ENCODE measurements at regions not wholly inside any gene's neighbourhood (a gene's known extent, or its start where the extent isn't known, plus 50 kb on each side); places are given as distances from the start of the nearest gene placed in this dataset.

- Histone ChIP-seq H2AFZ (ENCODE audit: low read depth, low read length) (no peak overlapping the region), H3K79me2 (ENCODE audit: low read length) (no peaks in the 10 kb centered on the region)
Measured at GRCh38 chr5:142386137-142387023, 61.6 kb upstream of the SPRY4 start.

GRCh38 chr5:142385194-142385593 is 60.4 kb upstream of the SPRY4 start:
- TF ChIP-seq EZH2phosphoT487 (IDR thresholded peaks at IDR 0.05; ENCODE audit: low read depth): no peak
- Histone ChIP-seq H3K4me2 (ENCODE audit: low read length) (no peak overlapping the region), H2AFZ (ENCODE audit: low read depth, low read length) (no peak overlapping the region), H4K20me1 (ENCODE audit: insufficient read depth, low read length) (no peaks in the 10 kb centered on the region), H3K9ac (ENCODE audit: low read length) (no peak overlapping the region), H3K27me3 (ENCODE audit: low read depth, low read length) (no peaks in the 10 kb centered on the region), H3K9me3 (ENCODE audit: insufficient read depth, low read length) (no peaks in the 10 kb centered on the region), H3K79me2 (ENCODE audit: low read length) (no peaks in the 10 kb centered on the region), H3K27ac (ENCODE audit: low read length) (no peak overlapping the region), H3K4me3 (ENCODE audit: low read length) (no peak overlapping the region), H3K36me3 (replicated peaks; ENCODE audit: low read depth, low read length) (no peaks in the 10 kb centered on the region), H3K4me1 (ENCODE audit: low read length) (no peaks in the 10 kb centered on the region; the same call in 1 of the 2 replicates)

More at GRCh38 chr5:142386137-142387023, 61.6 kb upstream of the SPRY4 start:
- H3K27ac ChIP-seq (ENCODE audit: low read length): no peak overlapping the region
- no peak overlapping the region for H3K9ac ChIP-seq (ENCODE audit: low read length)
- no peaks in the 10 kb centered on the region for H3K27me3 ChIP-seq (ENCODE audit: low read depth, low read length)
- no peak overlapping the region for H3K4me2 ChIP-seq (ENCODE audit: low read length)
- H3K36me3 ChIP-seq (replicated peaks; ENCODE audit: low read depth, low read length): no peaks in the 10 kb centered on the region
- no peaks in the 10 kb centered on the region for H4K20me1 ChIP-seq (ENCODE audit: insufficient read depth, low read length)
- H3K9me3 ChIP-seq (ENCODE audit: insufficient read depth, low read length): no peaks in the 10 kb centered on the region
- H3K4me1 ChIP-seq (ENCODE audit: low read length): no peaks in the 10 kb centered on the region; the same call in 1 of the 2 replicates
- H3K4me3 ChIP-seq (ENCODE audit: low read length): no peak overlapping the region
- TF ChIP-seq EZH2phosphoT487 (IDR thresholded peaks at IDR 0.05; ENCODE audit: low read depth): no peak
- TF ChIP-seq CTCF (IDR thresholded peaks at IDR 0.05; ENCODE audit: low read depth, low read length): no peak

- Histone ChIP-seq H2AFZ (ENCODE audit: low read depth, low read length) (no peak overlapping the region), H3K9ac (ENCODE audit: low read length) (no peak overlapping the region), H3K4me1 (ENCODE audit: low read length) (no peaks in the 10 kb centered on the region; the same call in 1 of the 2 replicates), H3K9me3 (ENCODE audit: insufficient read depth, low read length) (no peaks in the 10 kb centered on the region), H3K4me2 (ENCODE audit: low read length) (no peak overlapping the region), H3K36me3 (replicated peaks; ENCODE audit: low read depth, low read length) (no peaks in the 10 kb centered on the region), H4K20me1 (ENCODE audit: insufficient read depth, low read length) (no peaks in the 10 kb centered on the region), H3K4me3 (ENCODE audit: low read length) (no peak overlapping the region), H3K79me2 (ENCODE audit: low read length) (no peaks in the 10 kb centered on the region), H3K27me3 (ENCODE audit: low read depth, low read length) (no peaks in the 10 kb centered on the region), H3K27ac (ENCODE audit: low read length) (no peak overlapping the region)
- TF ChIP-seq CTCF (IDR thresholded peaks at IDR 0.05; ENCODE audit: low read depth, low read length): no peak
- TF ChIP-seq EZH2phosphoT487 (IDR thresholded peaks at IDR 0.05; ENCODE audit: low read depth): no peak
Measured at GRCh38 chr5:142384014-142384413, 59.2 kb upstream of the SPRY4 start.

- H3K79me2 ChIP-seq (ENCODE audit: low read length): no peaks in the 10 kb centered on the region
- no peak overlapping the region for H3K4me2 ChIP-seq (ENCODE audit: low read length)
- no peaks in the 10 kb centered on the region for H3K4me1 ChIP-seq (ENCODE audit: low read length)
- no peaks in the 10 kb centered on the region for H3K27me3 ChIP-seq (ENCODE audit: low read depth, low read length)
- no peak overlapping the region for H3K9ac ChIP-seq (ENCODE audit: low read length)
- H3K27ac ChIP-seq (ENCODE audit: low read length): no peak overlapping the region
- TF ChIP-seq CTCF (IDR thresholded peaks at IDR 0.05; ENCODE audit: low read depth, low read length) (no peak), EZH2phosphoT487 (IDR thresholded peaks at IDR 0.05; ENCODE audit: low read depth) (no peak)
- no peak overlapping the region for H2AFZ ChIP-seq (ENCODE audit: low read depth, low read length)
- H3K36me3 ChIP-seq (replicated peaks; ENCODE audit: low read depth, low read length): no peaks in the 10 kb centered on the region
- H3K4me3 ChIP-seq (ENCODE audit: low read length): no peak overlapping the region
- H3K9me3 ChIP-seq (ENCODE audit: insufficient read depth, low read length): no peaks in the 10 kb centered on the region
- H4K20me1 ChIP-seq (ENCODE audit: insufficient read depth, low read length): no peaks in the 10 kb centered on the region
Measured at GRCh38 chr5:142382186-142382585, 57.4 kb upstream of the SPRY4 start.
